ENCODE measurements at regions not wholly inside any gene's neighbourhood (a gene's known extent, or its start where the extent isn't known, plus 50 kb on each side); places are given as distances from the start of the nearest gene placed in this dataset.
A peak's percentile ranks its signal among the peaks of the same experiment; 100 is the strongest.
"Not testable (repeated sequence)": the region's sequence is repeated elsewhere in the genome, so short reads cannot be mapped to it uniquely, and the experiment has no call there.

GRCh38 chr7:53239151-53239550, 203.7 kb downstream of the POM121L12 start:
- not testable (repeated sequence) for DNase-seq

GRCh38 chr7:53245721-53246120, 210.3 kb downstream of the POM121L12 start:
- no peak for DNase-seq

GRCh38 chr7:53246957-53247356, 211.5 kb downstream of the POM121L12 start:
- no peak for DNase-seq

GRCh38 chr7:53252539-53252938, 217.1 kb downstream of the POM121L12 start:
- no peak for DNase-seq

GRCh38 chr7:53272081-53272480, 236.6 kb downstream of the POM121L12 start:
- DNase-seq = no peak

GRCh38 chr7:53281312-53281711, 245.9 kb downstream of the POM121L12 start:
- no peak for DNase-seq

GRCh38 chr7:53292341-53292740, 256.9 kb downstream of the POM121L12 start:
- no peak for DNase-seq

GRCh38 chr7:53302496-53303246, 267.2 kb downstream of the POM121L12 start:
- no peak for DNase-seq

GRCh38 chr7:53303781-53304180, 268.3 kb downstream of the POM121L12 start:
- no peak for DNase-seq

- DNase-seq = no peak
These were observed 271.4 kb downstream of the POM121L12 start for GRCh38 chr7:53306846-53307245.

- DNase-seq = no peak
These were observed 275.8 kb downstream of the POM121L12 start for GRCh38 chr7:53311205-53311604.

- DNase-seq = peak; percentile 44
These were observed 280.5 kb downstream of the POM121L12 start for GRCh38 chr7:53315981-53316380.

GRCh38 chr7:53318566-53318965, 283.1 kb downstream of the POM121L12 start:
- DNase-seq = no peak

GRCh38 chr7:53325061-53325460, 289.6 kb downstream of the POM121L12 start:
- no peak for DNase-seq

GRCh38 chr7:53326634-53327033, 291.2 kb downstream of the POM121L12 start:
- DNase-seq = no peak

- no peak for DNase-seq
These were observed 300.8 kb downstream of the POM121L12 start for GRCh38 chr7:53336105-53336668.

- DNase-seq = no peak
These were observed 304.8 kb downstream of the POM121L12 start for GRCh38 chr7:53340220-53340619.

- peak; percentile 24 for DNase-seq
These were observed 314.8 kb downstream of the POM121L12 start for GRCh38 chr7:53350241-53350640.

GRCh38 chr7:53351681-53352080, 316.2 kb downstream of the POM121L12 start:
- DNase-seq = no peak

GRCh38 chr7:53358269-53358668, 322.8 kb downstream of the POM121L12 start:
- DNase-seq = no peak

- no peak for DNase-seq
These were observed 347.7 kb downstream of the POM121L12 start for GRCh38 chr7:53383131-53383530.

GRCh38 chr7:53385239-53385638, 349.8 kb downstream of the POM121L12 start:
- DNase-seq = not testable (repeated sequence)

GRCh38 chr7:53387515-53387914, 352.1 kb downstream of the POM121L12 start:
- DNase-seq = no peak

GRCh38 chr7:53397911-53398310, 362.5 kb downstream of the POM121L12 start:
- DNase-seq = no peak

GRCh38 chr7:53398566-53398965, 363.1 kb downstream of the POM121L12 start:
- DNase-seq = no peak
